GM18951 (cell line): ENCODE measurements at regions not wholly inside any gene's neighbourhood (a gene's known extent, or its start where the extent isn't known, plus 50 kb on each side); places are given as distances from the start of the nearest gene placed in this dataset.

Experiments
- POLR2A ChIP-seq: IDR thresholded peaks from 4 replicates; pipeline ENCODE4 v1.6.1; 2011; ENCODE audit warnings: mild to moderate bottlenecking; ENCODE audit not compliant: insufficient read length, insufficient read depth; ENCODE audit errors: extremely low read depth
- in situ Hi-C: fragments of 300-500 bp; cut with MboI; formaldehyde crosslinking; loops from one replicate; pipeline ENCODE4 v1.12.0; 2022; ENCODE audit warnings: low sequenced_read_pairs, mixed read lengths, inconsistent platforms; ENCODE audit not compliant: unreplicated experiment

- no peak for TF ChIP-seq POLR2A
- in situ Hi-C loops, result no loop called here
Measured at GRCh38 chr18:60984510-60984909, 348.7 kb upstream of the CDH20 start.

- in situ Hi-C loops, result no loop called here
- no peak for TF ChIP-seq POLR2A
Measured at GRCh38 chr18:60987963-60988362, 345.3 kb upstream of the CDH20 start.

GRCh38 chr18:60996326-60996725, 336.9 kb upstream of the CDH20 start:
- in situ Hi-C loops, result no loop called here
- no peak for TF ChIP-seq POLR2A

DNA sequence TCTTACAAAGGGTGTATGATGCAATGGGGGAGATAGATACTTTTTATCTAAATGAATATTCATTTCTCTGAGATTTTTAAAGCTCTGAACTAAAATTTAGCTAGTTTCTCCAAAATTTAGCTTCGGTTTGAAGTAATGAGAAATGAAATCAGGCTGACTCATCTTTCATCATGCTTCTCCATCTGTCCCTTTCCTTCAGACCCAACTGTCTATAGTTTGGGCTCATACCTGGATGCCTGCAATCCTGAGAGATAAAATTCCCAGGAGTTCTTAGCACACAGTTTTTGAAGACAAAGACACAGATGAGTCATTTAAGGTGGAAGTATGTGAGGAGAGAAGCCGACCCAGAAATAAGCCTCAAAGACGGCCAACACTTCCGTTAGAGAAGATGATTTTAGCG, 336.4 kb upstream of the CDH20 start:
- in situ Hi-C loops, result no loop called here
- no peak for TF ChIP-seq POLR2A

GRCh38 chr18:61001138-61001537, 332.1 kb upstream of the CDH20 start:
- no peak for TF ChIP-seq POLR2A
- in situ Hi-C loops, result no loop called here

- TF ChIP-seq POLR2A, result no peak
- in situ Hi-C loops, result no loop called here
Measured at GRCh38 chr18:61006687-61007224, 326.5 kb upstream of the CDH20 start.

- in situ Hi-C loops, result no loop called here
- TF ChIP-seq POLR2A, result no peak
Measured at GRCh38 chr18:61019338-61020301, 313.6 kb upstream of the CDH20 start.

DNA sequence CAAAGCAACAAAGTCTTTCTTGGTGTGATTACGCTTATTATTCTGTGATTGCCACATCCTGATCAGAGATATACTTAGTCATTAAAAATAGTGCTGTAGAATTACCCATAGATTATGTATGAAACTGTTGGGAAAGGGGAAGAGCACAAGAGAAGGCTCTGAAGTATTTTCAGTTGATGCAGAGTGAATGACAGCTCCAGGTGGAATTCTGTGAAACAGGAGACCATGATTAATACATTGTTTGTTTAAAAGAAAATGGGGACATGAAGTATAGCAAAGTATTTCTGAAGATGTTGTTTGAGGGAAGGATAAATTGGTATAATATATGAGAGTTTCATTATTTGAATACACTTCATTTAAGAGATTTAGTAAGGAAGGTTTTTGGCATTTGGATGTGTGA, 307.6 kb upstream of the CDH20 start:
- in situ Hi-C loops, result no loop called here
- no peak for TF ChIP-seq POLR2A

GRCh38 chr18:61031626-61032025, 301.6 kb upstream of the CDH20 start:
- no peak for TF ChIP-seq POLR2A
- in situ Hi-C loops, result no loop called here

DNA sequence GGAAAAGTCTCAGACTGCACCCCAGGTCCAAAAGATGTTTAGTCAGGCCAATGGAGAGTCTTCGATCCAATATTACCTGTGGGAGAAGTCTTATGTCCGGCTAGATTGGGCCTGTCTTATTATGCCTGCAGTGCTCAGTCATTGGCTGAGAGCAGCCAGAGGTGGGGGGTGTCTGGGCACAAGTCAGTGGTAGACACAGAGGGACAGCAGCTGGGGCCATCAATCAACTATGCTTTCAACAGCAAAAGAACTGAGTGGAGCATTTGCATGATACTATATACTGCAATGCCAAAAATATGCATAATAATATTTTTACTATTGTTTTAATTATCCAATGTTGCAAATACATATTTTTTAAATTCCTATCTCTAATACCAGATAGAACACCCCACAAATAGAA, 298.6 kb upstream of the CDH20 start:
- in situ Hi-C loops, result no loop called here
- no peak for TF ChIP-seq POLR2A

- no peak for TF ChIP-seq POLR2A
- in situ Hi-C loops, result no loop called here
Measured at GRCh38 chr18:61039251-61039650, 294.0 kb upstream of the CDH20 start.

DNA sequence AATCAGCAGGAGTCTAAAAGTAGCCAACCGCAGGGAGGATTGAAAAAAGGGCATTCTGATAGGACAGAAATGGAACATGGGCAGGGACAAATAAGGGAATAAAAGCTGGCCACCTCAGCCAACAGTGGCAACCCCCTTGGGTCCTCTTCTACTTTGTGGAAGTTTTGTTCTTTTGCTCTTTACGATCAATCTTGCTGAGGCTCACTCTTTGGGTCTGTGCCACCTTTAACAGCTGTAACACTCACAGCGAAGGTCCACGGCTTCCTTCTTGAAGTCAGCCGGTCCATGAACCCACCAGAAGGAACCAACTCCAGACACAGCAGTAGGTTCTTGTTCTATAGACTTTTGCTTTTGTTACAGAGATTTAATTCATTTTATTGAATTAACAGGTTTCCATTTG, 285.4 kb upstream of the CDH20 start:
- TF ChIP-seq POLR2A, result no peak
- in situ Hi-C loops, result no loop called here

GRCh38 chr18:61057443-61057842, 275.8 kb upstream of the CDH20 start:
- TF ChIP-seq POLR2A, result no peak
- in situ Hi-C loops, result no loop called here

DNA sequence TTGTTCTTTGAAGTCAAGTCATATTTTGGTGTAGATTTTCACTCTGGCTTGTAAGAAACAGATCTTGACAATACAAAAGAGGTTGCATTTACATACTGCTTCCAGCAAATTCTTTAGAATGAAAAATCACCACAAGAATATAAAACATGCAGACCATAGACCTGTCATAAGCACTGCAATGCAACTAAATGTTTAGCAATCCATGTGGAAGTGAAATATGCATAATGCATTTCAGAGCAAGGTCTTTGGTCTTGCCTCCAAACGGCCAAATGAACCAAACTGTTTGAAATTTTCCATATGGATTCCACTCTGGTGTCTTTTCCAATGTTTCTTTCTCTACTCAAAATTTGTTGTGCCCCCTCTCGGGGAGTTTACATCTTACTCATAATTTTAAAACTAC, 271.0 kb upstream of the CDH20 start:
- TF ChIP-seq POLR2A, result no peak
- in situ Hi-C loops, result no loop called here
